PFSK-1 (cell line): ENCODE measurements at regions not wholly inside any gene's neighbourhood (a gene's known extent, or its start where the extent isn't known, plus 50 kb on each side); places are given as distances from the start of the nearest gene placed in this dataset.

ENCODE experiments used
- FOXP2 ChIP-seq: optimal IDR thresholded peaks from 2 replicates; pipeline ENCODE3; 2011; ENCODE audit warnings: borderline replicate concordance, control low read depth, inconsistent platforms; ENCODE audit not compliant: insufficient read depth; ENCODE audit errors: extremely low read length, extremely low read depth
- POLR2AphosphoS5 ChIP-seq: IDR thresholded peaks from 2 replicates; pipeline ENCODE4 v1.6.1; 2012; ENCODE audit warnings: low read depth, mild to moderate bottlenecking, control low read depth, low read length, moderate library complexity
- SIN3A ChIP-seq: IDR thresholded peaks from 2 replicates; pipeline ENCODE4 v1.6.1; 2012; ENCODE audit warnings: mild to moderate bottlenecking, low read length, moderate library complexity, borderline replicate concordance; ENCODE audit not compliant: insufficient read depth
- TAF1 ChIP-seq: IDR thresholded peaks from 2 replicates; pipeline ENCODE4 v1.6.1; 2012; ENCODE audit warnings: low read length, control low read depth, borderline replicate concordance; ENCODE audit not compliant: insufficient read depth
- TF ChIP-seq, protein P1 (sequence below), 2 experiments: IDR thresholded peaks; 2 replicates each; pipeline versions ENCODE4 v1.6.1 to v1.8.0; 2011 to 2012; ENCODE audit warnings: low read depth in 2 of 2, low read length in 2 of 2, control low read depth in 1 of 2, inconsistent platforms in 1 of 2, mild to moderate bottlenecking in 1 of 2, moderate library complexity in 1 of 2; ENCODE audit not compliant: insufficient read depth in 1 of 2

DNA sequence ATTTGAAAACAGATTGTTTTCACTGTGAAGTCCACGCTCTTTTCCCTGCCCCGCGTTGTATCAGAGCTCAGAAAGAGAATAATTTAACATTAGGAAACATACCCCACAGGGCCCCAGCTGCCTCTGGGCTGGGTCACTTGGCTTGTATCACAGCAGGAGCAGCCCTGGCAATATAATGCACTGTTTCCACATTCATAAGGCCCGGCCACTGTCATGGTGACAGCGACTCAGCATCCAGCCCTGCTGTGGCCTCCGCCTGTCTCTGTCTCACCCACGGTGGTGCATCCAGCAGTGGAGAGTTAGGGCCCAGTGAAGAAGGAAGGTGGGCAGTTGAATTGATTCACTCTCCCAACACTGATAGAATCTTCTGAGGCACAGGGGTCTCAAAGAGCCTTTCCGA lies 188.9 kb downstream of the NSG2 start:
- TF ChIP-seq SIN3A = no peak
- TF ChIP-seq POLR2AphosphoS5 = no peak
- no peak for TF ChIP-seq TAF1
- TF ChIP-seq, protein P1, sequence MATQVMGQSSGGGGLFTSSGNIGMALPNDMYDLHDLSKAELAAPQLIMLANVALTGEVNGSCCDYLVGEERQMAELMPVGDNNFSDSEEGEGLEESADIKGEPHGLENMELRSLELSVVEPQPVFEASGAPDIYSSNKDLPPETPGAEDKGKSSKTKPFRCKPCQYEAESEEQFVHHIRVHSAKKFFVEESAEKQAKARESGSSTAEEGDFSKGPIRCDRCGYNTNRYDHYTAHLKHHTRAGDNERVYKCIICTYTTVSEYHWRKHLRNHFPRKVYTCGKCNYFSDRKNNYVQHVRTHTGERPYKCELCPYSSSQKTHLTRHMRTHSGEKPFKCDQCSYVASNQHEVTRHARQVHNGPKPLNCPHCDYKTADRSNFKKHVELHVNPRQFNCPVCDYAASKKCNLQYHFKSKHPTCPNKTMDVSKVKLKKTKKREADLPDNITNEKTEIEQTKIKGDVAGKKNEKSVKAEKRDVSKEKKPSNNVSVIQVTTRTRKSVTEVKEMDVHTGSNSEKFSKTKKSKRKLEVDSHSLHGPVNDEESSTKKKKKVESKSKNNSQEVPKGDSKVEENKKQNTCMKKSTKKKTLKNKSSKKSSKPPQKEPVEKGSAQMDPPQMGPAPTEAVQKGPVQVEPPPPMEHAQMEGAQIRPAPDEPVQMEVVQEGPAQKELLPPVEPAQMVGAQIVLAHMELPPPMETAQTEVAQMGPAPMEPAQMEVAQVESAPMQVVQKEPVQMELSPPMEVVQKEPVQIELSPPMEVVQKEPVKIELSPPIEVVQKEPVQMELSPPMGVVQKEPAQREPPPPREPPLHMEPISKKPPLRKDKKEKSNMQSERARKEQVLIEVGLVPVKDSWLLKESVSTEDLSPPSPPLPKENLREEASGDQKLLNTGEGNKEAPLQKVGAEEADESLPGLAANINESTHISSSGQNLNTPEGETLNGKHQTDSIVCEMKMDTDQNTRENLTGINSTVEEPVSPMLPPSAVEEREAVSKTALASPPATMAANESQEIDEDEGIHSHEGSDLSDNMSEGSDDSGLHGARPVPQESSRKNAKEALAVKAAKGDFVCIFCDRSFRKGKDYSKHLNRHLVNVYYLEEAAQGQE (IDR thresholded peaks at IDR 0.05; ENCODE audit: insufficient read depth in 1 of 2, low read depth in 2 of 2, low read length in 2 of 2) = no peak
- TF ChIP-seq FOXP2 = no peak
